Kidney (tissue), 13 donors: ENCODE measurements at regions not wholly inside any gene's neighbourhood (a gene's known extent, or its start where the extent isn't known, plus 50 kb on each side); places are given as distances from the start of the nearest gene placed in this dataset.

ENCODE experiments used
- DNase-seq, 5 donors: peaks; one replicate each; pipeline ENCODE4 v3.0.0-alpha.2; 2013 to 2020
- FAIRE-seq: peaks from 2 replicates; lab custom pipeline; 2012; peaks lifted over from hg19 to GRCh38; lab: Jason Lieb, UNC
- H3K27ac ChIP-seq, 2 donors: one replicate each; pipeline ENCODE4 v1.7.0; 2013; ENCODE audit warnings: low read depth in 2 of 2, low read length in 2 of 2, inconsistent platforms in 1 of 2
- H3K27me3 ChIP-seq: one replicate; pipeline ENCODE4 v1.7.1; 2013; ENCODE audit warnings: low read length, inconsistent platforms; ENCODE audit not compliant: control insufficient read depth, insufficient read depth
- H3K36me3 ChIP-seq, 3 donors: one replicate each; pipeline versions ENCODE4 v1.7.0 to v1.7.1; 2013; ENCODE audit warnings: low read length in 3 of 3, control low read depth in 1 of 3, inconsistent platforms in 1 of 3; ENCODE audit not compliant: insufficient read depth in 3 of 3, control insufficient read depth in 2 of 3
- H3K4me1 ChIP-seq, 3 donors: one replicate each; pipeline versions ENCODE4 v1.7.0 to v1.7.1; 2013; ENCODE audit warnings: low read length in 3 of 3, inconsistent platforms in 1 of 3, low read depth in 1 of 3; ENCODE audit not compliant: control insufficient read depth in 2 of 3, insufficient read depth in 2 of 3
- H3K4me3 ChIP-seq, 3 donors: one replicate each; pipeline versions ENCODE4 v1.7.0 to v1.8.1; 2013; ENCODE audit warnings: low read length in 3 of 3, control low read depth in 1 of 3, inconsistent platforms in 1 of 3
- H3K9ac ChIP-seq, 3 donors: one replicate each; pipeline versions ENCODE4 v1.7.0 to v1.7.1; 2013; ENCODE audit warnings: low read length in 3 of 3, control low read depth in 1 of 3, inconsistent platforms in 1 of 3
- H3K9me3 ChIP-seq, 3 donors: one replicate each; pipeline versions ENCODE4 v1.7.0 to v1.7.1; 2013; ENCODE audit warnings: low read length in 3 of 3, control low read depth in 1 of 3, inconsistent platforms in 1 of 3; ENCODE audit not compliant: control insufficient read depth in 2 of 3, insufficient read depth in 1 of 3
- intact Hi-C: fragments of 100-400 bp; cut with DNase I; formaldehyde crosslinking; loops from one replicate; pipeline ENCODE4 v1.11.1; 2022
- TF ChIP-seq, protein P1 (sequence below): IDR thresholded peaks from 3 replicates; pipeline ENCODE4 v1.5.1; 2012; ENCODE audit warnings: mild to moderate bottlenecking, moderate library complexity, borderline replicate concordance; ENCODE audit not compliant: insufficient read depth; ENCODE audit errors: extremely low read depth
- donor health status: control.
- donor health status: control.
- donor health status: control.
- donor health status: control.
- donor health status: control.
- donor health status: DM: yes; HTN: yes; CAD: no.
- donor health status: Normal renal cell carcinoma (clear cell type).

DNA sequence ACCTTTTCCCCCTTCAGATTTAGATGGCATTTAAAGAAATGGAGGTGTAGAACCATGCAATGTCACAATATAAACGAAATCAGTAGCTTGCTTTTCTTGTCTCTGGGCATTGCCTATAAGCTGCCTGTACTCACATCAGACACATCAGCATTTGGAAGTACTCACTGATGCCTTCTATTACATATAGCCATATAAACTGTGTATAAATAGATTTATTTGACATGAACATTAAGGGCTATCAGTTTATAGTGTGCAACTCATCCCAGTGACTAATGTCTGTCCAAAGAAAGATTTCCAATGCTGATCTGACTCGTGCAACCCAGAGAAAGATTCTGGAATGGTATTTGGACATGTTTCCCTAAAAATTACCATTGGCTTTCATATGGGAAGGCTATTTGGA, 417.9 kb upstream of the MAF start:
- FAIRE-seq: no peak
- Histone ChIP-seq H3K9ac (no peak overlapping the region), H3K27ac (no peak overlapping the region), H3K36me3 (no peaks in the 10 kb centered on the region), H3K9me3 (no peaks in the 10 kb centered on the region), H3K4me3 (no peak overlapping the region), H3K27me3 (no peaks in the 10 kb centered on the region), H3K4me1 (no peaks in the 10 kb centered on the region)
- TF ChIP-seq, protein P1, sequence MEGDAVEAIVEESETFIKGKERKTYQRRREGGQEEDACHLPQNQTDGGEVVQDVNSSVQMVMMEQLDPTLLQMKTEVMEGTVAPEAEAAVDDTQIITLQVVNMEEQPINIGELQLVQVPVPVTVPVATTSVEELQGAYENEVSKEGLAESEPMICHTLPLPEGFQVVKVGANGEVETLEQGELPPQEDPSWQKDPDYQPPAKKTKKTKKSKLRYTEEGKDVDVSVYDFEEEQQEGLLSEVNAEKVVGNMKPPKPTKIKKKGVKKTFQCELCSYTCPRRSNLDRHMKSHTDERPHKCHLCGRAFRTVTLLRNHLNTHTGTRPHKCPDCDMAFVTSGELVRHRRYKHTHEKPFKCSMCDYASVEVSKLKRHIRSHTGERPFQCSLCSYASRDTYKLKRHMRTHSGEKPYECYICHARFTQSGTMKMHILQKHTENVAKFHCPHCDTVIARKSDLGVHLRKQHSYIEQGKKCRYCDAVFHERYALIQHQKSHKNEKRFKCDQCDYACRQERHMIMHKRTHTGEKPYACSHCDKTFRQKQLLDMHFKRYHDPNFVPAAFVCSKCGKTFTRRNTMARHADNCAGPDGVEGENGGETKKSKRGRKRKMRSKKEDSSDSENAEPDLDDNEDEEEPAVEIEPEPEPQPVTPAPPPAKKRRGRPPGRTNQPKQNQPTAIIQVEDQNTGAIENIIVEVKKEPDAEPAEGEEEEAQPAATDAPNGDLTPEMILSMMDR: no peak
- no peak for DNase-seq
- intact Hi-C loops: no loop called here

DNA sequence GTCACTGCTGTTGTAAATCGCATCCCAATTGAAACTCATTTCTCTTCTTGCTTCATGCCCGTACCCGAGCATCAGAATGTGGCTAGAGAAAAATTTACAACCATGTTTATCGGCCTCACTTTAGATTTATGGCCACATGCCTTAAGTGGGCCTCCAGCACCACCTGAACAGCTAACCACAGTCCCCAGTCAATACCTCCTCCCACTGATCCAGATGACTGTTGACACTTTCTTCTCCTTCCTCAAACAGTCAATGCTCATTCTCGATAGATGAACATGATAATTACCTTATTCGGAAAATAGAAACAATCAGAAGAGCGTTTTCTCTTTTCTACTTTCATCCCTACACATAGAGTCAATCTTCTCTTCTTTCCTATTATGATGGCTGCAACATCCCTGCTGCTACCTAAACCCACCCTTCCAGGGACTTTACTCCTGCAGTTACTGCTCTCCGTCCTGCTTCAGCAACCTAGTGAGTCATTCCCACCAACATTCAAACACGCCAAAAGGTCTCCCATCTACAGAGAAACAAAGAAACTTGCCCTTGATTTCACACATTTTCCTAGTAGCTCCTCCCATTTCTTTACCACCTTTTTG, 416.3 kb upstream of the MAF start:
- Histone ChIP-seq H3K36me3 (no peaks in the 10 kb centered on the region), H3K9me3 (no peaks in the 10 kb centered on the region), H3K4me3 (no peak overlapping the region), H3K27me3 (no peaks in the 10 kb centered on the region), H3K27ac (no peak overlapping the region), H3K9ac (no peak overlapping the region), H3K4me1 (no peaks in the 10 kb centered on the region)
- intact Hi-C loops: no loop called here
- FAIRE-seq (no peak), DNase-seq (no peak)
- TF ChIP-seq, protein P1: no peak

DNA sequence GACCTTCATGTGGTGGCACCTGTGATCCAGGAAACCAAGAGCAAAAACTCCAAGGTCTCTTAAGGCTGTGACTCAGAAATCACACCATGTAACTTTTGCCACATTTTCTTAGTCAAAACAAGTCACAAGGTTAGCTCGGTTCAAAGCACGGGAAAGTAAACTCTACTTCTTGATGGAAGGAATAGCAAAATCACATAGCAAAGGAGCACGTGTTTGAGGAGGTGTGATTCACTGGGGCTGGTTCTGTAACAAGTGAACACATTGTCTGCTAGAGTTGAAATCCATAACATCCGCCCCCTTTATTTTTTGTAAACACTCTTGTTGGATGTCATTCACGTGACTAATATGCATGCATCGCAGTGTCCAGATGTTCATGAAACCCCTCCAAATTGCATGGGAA, 415.0 kb upstream of the MAF start:
- no peaks in the 10 kb centered on the region for H3K9me3 ChIP-seq
- H3K9ac ChIP-seq: no peak overlapping the region
- H3K27me3 ChIP-seq: no peaks in the 10 kb centered on the region
- no peak overlapping the region for H3K4me3 ChIP-seq
- no peak overlapping the region for H3K27ac ChIP-seq
- DNase-seq (no peak), FAIRE-seq (no peak)
- no peaks in the 10 kb centered on the region for H3K4me1 ChIP-seq
- TF ChIP-seq, protein P1: no peak
- intact Hi-C loops: no loop called here
- no peaks in the 10 kb centered on the region for H3K36me3 ChIP-seq
